ENCODE measurements at regions not wholly inside any gene's neighbourhood (a gene's known extent, or its start where the extent isn't known, plus 50 kb on each side); places are given as distances from the start of the nearest gene placed in this dataset.

GRCh38 chr4:130486841-130487240 lies 1390.9 kb downstream of the C4orf33 start:
- DNase-seq (ENCODE audit: low read depth) = no peak
- H3K4me3 ChIP-seq (ENCODE audit: low read depth, low read length) = no peak overlapping the region
- TF ChIP-seq POLR2A (IDR thresholded peaks at IDR 0.05; ENCODE audit: extremely low read depth, insufficient read length) (no peak), MAX (IDR thresholded peaks at IDR 0.05; ENCODE audit: low read depth, low read length) (no peak), MYC (IDR thresholded peaks at IDR 0.05; ENCODE audit: low read depth, low read length) (no peak)
- TF ChIP-seq, protein P1, sequence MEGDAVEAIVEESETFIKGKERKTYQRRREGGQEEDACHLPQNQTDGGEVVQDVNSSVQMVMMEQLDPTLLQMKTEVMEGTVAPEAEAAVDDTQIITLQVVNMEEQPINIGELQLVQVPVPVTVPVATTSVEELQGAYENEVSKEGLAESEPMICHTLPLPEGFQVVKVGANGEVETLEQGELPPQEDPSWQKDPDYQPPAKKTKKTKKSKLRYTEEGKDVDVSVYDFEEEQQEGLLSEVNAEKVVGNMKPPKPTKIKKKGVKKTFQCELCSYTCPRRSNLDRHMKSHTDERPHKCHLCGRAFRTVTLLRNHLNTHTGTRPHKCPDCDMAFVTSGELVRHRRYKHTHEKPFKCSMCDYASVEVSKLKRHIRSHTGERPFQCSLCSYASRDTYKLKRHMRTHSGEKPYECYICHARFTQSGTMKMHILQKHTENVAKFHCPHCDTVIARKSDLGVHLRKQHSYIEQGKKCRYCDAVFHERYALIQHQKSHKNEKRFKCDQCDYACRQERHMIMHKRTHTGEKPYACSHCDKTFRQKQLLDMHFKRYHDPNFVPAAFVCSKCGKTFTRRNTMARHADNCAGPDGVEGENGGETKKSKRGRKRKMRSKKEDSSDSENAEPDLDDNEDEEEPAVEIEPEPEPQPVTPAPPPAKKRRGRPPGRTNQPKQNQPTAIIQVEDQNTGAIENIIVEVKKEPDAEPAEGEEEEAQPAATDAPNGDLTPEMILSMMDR (IDR thresholded peaks at IDR 0.05; ENCODE audit: low read depth, low read length) = no peak

DNA sequence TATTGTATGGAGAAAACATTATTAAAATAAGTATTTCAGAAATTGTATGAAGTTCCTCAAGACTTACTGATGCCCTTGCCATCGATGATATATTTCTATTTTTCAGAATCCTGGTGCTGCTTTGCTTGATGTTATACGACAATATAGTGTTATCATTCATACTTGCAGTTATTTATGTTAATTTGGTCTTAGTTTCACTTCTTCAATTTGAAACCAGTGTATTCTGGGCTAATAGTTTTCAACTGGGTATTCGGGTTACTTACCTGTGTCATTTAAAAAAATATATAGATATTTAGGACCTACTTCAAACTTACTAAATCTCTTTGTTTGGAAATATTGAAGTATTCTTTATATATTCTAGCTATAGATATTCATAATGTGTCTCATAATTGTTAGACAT lies 1414.7 kb downstream of the C4orf33 start:
- no peak overlapping the region for H3K4me3 ChIP-seq (ENCODE audit: low read depth, low read length)
- DNase-seq (ENCODE audit: low read depth) = no peak
- no peak for TF ChIP-seq MYC (IDR thresholded peaks at IDR 0.05; ENCODE audit: low read depth, low read length)
- no peak for TF ChIP-seq MAX (IDR thresholded peaks at IDR 0.05; ENCODE audit: low read depth, low read length)
- TF ChIP-seq, protein P1 (IDR thresholded peaks at IDR 0.05; ENCODE audit: low read depth, low read length) = no peak

DNA sequence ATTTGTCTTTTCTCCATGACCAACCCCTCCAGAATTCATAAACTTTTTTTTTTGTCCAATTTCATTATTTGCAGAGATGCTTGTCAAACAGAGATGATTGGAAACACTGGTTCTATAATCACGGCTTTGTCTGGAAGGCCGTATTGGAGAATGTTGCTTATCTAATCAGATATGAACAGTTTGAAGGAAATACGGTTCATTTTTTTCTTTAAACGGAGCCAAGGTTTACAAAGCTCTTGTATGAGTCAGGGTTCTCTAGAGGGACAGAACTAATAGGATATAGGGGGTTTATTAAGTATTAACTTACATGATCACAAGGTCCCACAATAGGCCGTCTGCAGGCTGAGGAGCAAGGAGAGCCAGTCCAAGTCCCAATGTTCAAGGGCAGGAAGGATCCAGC lies 1415.8 kb downstream of the C4orf33 start:
- DNase-seq (ENCODE audit: low read depth) = no peak
- no peak overlapping the region for H3K4me3 ChIP-seq (ENCODE audit: low read depth, low read length)
- TF ChIP-seq MYC (IDR thresholded peaks at IDR 0.05; ENCODE audit: low read depth, low read length) = no peak
- TF ChIP-seq POLR2A (IDR thresholded peaks at IDR 0.05; ENCODE audit: extremely low read depth, insufficient read length) = no peak
- TF ChIP-seq, protein P1 (IDR thresholded peaks at IDR 0.05; ENCODE audit: low read depth, low read length) = no peak
- no peak for TF ChIP-seq MAX (IDR thresholded peaks at IDR 0.05; ENCODE audit: low read depth, low read length)

GRCh38 chr4:130524057-130524456 lies 1428.1 kb downstream of the C4orf33 start:
- DNase-seq (ENCODE audit: low read depth) = no peak
- H3K4me3 ChIP-seq (ENCODE audit: low read depth, low read length) = no peak overlapping the region
- TF ChIP-seq, protein P1 (IDR thresholded peaks at IDR 0.05; ENCODE audit: low read depth, low read length) = no peak
- TF ChIP-seq POLR2A (IDR thresholded peaks at IDR 0.05; ENCODE audit: extremely low read depth, insufficient read length) = no peak
- TF ChIP-seq MAX (IDR thresholded peaks at IDR 0.05; ENCODE audit: low read depth, low read length) = no peak
- TF ChIP-seq MYC (IDR thresholded peaks at IDR 0.05; ENCODE audit: low read depth, low read length) = no peak

- DNase-seq (ENCODE audit: low read depth) = no peak
- no peak overlapping the region for H3K4me3 ChIP-seq (ENCODE audit: low read depth, low read length)
- TF ChIP-seq POLR2A (IDR thresholded peaks at IDR 0.05; ENCODE audit: extremely low read depth, insufficient read length) = no peak
- TF ChIP-seq MYC (IDR thresholded peaks at IDR 0.05; ENCODE audit: low read depth, low read length) = no peak
- TF ChIP-seq MAX (IDR thresholded peaks at IDR 0.05; ENCODE audit: low read depth, low read length) = no peak
- TF ChIP-seq, protein P1 (IDR thresholded peaks at IDR 0.05; ENCODE audit: low read depth, low read length) = no peak
Measured at GRCh38 chr4:130530505-130530904, 1434.6 kb downstream of the C4orf33 start.

- no peak for TF ChIP-seq POLR2A (IDR thresholded peaks at IDR 0.05; ENCODE audit: extremely low read depth, insufficient read length)
- TF ChIP-seq MAX (IDR thresholded peaks at IDR 0.05; ENCODE audit: low read depth, low read length) = no peak
- TF ChIP-seq MYC (IDR thresholded peaks at IDR 0.05; ENCODE audit: low read depth, low read length) = no peak
- TF ChIP-seq, protein P1 (IDR thresholded peaks at IDR 0.05; ENCODE audit: low read depth, low read length) = no peak
- no peak overlapping the region for H3K4me3 ChIP-seq (ENCODE audit: low read depth, low read length)
- no peak for DNase-seq (ENCODE audit: low read depth)
Measured at GRCh38 chr4:130534651-130535050, 1438.7 kb downstream of the C4orf33 start.
